Dedifferentiated amniotic fluid mesenchymal stem cell (primary cell): ENCODE measurements at regions not wholly inside any gene's neighbourhood (a gene's known extent, or its start where the extent isn't known, plus 50 kb on each side); places are given as distances from the start of the nearest gene placed in this dataset.
"Not testable (repeated sequence)": the region's sequence is repeated elsewhere in the genome, so short reads cannot be mapped to it uniquely, and the experiment has no call there.

Experiments
- DNase-seq: peaks from one replicate; pipeline ENCODE4 v3.0.0-alpha.2; 2016; ENCODE audit errors: extremely low spot score

DNA sequence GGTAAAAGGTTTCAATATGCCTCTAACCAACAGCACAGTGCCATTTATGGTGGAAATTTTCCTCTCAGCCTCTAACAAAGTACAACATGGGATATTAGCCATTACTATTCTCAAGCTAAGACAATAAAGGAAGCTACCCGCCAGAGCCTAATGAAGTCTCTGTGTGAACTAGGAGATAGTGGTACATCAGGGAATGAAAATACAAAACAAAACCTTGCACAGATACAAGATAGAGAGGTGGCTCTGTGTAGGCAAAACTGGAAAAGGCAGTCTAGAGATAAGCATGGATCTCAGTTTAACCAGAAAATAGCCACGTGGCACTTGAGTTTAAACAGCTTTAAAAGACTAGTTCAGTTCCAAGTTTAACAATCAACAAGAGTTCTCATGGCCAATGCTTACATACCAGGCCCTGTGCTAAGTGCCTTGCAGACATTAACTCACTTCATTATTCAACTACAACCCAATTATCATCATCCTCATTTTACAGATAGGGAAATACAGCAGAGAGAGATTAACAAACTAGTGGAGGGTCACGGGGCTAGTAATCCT, 279.3 kb downstream of the IGSF11 start:
- DNase-seq, result no peak

DNA sequence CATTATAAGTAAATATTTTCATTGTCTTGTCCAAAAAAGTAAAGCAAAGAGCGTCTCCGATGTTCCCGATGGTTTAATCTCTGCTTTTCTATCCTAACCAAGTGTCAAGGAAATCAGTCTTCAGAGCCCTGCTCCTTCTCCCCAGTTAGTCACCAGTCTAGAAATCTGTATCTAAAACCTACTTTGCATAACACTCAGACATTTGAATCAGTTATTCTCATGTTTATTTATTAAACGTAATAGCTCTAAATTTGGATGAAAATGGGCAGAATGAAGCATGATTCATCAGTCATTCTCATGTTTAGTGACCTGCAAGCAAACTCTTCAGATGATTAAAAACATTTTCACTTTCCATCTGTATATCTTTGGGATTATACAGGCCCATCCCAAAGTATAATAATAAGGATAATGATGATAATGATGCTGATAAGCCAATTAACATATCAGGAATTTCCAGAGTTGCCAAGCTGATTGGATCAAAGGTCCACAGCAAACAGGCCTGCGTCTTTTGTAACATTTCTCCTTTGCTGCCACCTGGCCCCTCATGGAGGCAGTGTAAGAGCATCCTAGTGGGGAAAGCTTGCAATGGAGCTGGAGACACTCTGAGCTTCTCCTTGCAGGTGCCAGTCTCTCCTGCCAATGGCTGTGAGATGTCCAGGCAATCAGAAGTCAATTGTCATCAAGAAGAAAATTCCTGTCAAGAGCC, 273.9 kb downstream of the IGSF11 start:
- DNase-seq, result no peak

DNA sequence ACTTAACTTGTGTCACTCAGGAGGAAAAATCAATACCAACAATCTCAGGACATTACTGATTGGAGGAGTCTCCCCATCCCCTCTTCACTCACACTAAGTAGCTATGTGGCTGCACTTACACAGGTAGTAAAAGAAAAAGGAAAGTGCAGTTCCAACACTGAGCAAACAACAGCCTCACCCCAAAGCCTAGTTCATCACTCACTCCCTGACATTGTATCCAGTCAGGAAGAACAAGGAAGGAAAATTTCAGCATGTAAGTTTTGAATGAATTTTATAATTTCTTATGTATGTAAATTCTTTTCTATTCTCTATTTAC, 273.4 kb downstream of the IGSF11 start:
- no peak for DNase-seq

DNA sequence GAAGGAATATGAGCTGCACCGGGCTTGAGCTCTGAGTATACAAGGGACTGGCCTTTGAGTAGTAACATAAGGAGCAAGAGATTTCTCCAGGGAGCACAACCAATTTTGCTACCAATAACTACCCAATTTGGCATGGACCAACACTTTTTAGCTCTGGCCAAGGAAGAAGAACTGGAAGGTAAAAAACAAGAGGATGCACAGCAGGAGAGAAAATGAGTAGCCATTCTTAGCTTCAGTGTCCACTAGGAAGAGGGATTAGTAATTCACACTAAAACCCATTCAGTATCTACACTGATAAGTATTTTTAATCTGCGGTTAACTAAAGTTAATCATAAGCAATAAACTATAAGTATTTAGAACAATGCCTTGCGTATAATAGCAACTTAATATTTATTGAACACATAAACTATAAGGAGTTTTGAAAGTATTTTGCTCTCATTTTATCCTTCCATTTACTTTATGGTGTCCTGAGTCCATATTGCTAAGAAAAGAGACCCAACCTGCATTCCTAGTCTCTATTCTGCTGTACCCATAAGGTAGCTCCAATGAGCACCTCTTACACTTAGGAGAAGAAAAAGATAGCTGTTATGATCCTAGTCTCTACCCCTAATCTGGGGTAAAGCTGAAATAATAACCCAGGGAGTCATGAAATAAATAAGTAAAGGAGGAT, 268.9 kb downstream of the IGSF11 start:
- no peak for DNase-seq

DNA sequence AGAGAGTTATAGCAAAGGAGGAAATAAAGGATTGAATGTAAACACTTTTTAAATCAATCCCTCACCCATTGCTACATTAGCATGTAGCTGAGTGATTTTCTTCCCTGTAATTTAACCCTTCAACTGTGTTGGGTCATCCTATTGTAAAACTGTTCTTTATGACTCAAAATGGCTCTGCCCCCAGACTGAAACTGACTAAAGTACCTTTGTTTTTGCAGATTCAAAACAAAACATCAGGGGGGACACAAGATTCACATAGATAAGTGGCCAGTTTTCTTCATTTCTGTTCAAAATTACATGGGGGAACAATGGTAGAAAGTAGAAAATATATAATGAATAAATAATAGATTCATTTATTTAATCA, 268.4 kb downstream of the IGSF11 start:
- no peak for DNase-seq

DNA sequence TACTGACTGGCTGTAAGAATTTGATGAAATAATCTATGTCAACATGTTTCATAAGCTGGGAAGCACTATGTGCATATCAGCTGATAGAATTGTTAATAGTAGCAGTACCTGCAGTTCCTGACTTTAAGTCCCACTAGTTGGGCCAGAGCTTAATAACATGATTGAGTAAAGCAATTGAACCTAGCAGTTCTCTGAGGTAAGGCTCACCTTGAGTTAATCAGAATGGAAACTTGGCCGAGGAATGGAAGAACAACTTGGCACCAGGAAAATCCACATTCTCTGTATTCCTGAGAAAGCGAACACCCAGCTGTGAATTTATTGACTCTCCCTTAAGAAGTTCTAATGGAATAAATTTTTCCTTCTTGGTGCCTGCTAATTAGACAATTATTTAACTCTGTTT, 262.6 kb downstream of the IGSF11 start:
- DNase-seq, result no peak

DNA sequence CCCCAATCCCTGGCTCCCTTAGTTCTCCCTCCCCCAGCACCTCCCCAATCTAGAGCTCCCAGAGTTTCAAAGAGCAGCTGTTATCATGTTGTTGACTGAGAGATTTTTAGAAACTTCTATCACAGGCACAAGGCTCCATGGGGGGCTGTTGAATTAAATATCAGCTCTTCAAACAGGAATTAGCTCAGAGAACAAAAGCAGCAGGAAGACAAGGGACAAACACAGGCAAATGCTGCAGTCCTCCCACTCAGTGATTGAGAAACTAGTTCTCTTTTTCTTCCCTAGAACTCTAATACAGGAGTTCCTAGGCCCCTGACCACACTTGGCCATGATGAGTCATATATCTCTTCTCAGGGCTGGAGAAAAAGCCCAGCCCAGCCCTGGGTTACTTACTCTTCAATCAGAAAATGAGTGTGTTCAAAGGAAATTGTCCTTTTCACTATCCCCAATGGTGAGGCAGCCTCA, 262.1 kb downstream of the IGSF11 start:
- DNase-seq, result no peak

DNA sequence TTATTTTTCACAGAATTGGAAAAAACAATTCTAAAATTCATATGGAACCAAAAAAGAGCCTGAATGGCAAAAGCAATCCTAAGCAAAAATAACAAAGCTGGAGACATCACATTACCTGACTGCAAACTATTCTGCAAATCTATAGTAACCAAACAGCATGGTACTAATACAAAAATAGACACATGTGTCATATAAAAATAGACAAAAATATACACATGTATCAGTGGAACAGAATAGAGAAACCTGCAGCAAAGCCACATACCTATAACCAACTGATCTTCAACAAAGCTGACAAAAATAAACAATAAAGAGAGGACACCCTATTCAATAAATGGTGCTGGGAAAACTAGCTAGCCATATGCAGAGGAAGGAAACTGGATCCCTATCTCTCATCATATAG, 259.6 kb downstream of the IGSF11 start:
- DNase-seq, result no peak

DNA sequence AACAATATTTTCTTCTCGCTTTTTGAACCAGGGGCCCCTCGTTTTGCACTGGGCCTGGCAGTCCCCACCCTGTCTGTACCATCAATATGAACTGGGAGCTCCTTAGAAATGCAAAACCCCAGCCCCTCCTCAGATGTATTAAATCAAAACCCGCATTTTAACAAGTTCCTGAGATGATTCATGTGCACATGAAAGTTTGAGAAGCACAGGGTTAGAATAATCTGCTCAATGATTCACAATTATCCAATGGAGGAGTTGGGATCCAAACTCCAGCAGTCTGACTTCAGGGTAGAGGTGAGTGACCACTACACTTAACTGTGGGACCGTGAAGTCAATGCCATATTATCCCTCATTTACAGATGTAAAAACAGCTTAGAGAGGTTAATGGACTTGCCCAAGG, 256.4 kb downstream of the IGSF11 start:
- no peak for DNase-seq

DNA sequence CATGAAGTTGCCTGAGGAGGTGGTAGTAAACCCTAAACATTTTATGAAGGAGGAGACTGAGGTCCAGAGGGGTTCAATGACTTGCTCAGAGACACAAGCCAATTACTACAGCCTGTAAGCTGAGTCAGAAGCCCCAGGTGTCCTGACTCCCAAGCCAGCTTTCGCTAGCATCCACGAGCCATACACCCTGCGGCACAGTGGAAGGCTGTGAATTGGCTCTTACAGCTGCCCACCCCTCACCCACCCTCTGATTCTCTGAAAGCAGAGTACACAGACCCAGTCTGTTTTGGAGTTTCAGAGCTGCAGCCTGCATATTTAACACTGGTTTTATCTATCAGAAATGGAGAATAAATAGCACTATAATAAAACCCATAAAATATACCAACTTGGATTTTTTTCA, 253.4 kb downstream of the IGSF11 start:
- no peak for DNase-seq

DNA sequence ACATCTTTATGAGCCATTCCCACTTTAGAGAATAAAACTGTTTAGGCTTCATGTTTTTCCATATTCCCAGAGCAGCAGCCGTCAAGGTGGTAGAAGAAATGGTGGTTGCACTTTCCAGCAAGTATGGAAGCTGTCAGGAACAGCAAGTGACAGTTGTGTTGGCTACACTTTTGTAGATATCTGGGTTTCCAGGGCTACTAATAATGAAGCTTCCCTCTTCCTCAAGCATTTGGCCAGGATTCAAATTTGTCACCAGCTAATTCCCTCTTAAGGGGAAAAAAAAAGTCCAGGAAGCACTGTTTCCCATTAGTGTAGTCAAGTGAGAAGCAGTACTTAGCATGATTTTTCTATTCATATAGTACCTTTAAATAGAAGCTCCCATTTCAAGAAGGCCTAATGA, 252.8 kb downstream of the IGSF11 start:
- no peak for DNase-seq

DNA sequence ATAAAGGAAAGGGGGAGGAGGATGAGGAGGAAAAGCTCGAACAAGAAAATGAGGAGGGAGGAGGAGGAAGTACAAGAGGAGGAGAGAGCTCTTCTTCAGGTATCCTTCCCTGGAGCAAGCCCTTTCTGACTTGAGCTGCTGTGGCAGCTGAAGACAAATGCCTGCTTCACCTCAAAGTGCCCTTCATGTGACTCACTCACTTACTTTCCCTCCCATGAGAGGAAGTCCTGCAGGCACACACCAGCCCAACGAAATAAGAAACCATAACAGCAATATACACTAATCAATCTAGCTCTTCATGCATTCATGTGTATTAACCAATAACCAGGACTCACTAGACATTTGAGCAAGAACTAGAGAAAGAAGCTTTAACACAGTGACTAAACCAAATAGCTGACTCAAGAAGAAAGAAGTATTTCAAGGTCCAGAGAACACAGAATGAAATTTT, 251.9 kb downstream of the IGSF11 start:
- DNase-seq, result no peak

DNA sequence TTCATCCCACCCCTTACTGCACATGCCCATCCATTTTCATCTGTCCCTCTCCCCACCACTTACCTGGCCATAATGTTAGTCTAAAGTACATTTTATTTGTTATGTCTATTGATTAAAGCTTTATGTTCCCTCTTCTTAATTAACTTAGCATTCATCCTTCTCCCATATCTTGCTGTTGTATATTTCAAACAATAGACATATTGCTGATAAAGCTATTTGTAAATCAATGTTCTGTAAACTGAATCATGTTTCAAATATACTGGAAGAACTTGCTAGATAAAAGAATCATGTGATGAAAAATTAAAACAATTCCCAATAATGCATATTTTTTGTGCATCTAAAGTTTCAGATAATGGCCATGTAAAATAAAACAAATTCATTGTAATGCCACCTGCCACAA, 249.2 kb downstream of the IGSF11 start:
- DNase-seq, result no peak

DNA sequence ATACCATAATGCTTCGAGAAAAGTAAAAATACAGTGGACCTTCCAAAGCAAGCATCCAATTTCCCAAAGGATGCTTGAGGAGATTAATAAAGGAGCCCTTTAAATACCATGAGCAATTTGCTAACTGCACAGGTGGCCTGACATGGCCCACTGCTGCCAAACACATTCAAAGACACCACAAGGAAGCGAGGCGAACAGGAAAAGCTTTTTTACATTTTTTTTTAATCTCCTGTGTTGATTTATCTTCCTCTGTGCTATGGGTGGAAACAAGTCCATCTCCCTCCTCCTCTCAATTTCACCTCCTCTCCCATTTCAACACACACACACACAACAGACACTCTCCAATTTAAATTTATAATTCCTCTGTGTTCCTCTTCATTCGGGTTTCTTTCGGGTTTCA, 243.4 kb downstream of the IGSF11 start:
- DNase-seq, result no peak

DNA sequence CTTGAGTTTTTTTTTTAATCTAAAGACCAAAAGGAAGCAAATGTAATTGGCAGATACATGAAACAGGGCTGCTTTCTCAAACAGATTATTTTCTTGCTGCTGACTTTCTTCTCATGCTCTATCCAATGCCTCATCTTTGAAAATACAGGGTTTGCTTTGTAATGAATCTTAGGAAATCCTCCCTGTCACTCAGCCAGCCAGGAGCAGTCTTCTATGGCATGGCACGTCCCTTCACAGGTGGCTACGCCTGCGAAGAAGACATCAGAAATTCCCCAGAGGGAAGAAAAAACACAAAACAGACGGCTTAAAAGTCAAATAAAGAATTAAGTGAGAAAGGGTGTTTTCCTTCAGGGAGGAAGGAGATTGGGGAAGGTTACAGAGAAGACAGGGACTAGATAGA, 242.5 kb downstream of the IGSF11 start:
- DNase-seq, result no peak

DNA sequence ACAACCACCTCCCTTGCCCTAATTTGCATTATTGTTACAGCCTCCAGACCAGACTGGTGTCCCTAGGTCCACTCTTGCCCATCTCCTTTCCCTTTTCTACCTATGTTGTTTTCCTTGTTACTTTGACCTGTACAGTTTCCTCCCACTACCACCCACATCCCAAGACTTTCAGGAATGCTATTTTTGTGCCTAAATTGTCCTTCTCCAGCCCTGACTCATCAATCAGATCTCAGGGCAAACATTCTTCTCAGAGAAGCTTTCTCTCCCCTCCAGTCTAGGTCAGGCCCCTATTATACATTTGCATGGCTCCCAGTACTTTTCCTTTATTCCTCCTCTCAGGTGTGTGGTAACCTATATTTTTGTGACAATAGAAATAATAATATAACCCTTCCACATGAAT, 241.5 kb downstream of the IGSF11 start:
- DNase-seq, result no peak

DNA sequence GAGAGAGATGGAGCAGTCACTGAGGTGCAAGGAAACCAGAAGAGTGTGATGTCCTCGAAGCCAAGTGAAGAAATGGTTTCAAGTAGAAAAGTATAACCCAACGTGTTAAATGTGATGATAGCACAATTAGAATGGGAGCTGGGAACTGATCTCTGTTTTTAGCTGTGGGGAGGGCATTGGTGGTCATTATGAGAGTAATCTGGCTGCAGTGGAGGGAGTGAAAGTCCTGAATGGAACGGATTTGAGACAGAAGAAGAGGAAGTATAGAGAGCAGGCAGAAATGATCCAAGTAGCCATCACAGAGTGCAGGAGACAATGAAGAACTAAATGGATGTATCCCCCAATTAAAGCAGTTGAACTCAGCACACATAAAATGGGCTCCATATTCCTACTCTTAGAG, 235.3 kb downstream of the IGSF11 start:
- no peak for DNase-seq

DNA sequence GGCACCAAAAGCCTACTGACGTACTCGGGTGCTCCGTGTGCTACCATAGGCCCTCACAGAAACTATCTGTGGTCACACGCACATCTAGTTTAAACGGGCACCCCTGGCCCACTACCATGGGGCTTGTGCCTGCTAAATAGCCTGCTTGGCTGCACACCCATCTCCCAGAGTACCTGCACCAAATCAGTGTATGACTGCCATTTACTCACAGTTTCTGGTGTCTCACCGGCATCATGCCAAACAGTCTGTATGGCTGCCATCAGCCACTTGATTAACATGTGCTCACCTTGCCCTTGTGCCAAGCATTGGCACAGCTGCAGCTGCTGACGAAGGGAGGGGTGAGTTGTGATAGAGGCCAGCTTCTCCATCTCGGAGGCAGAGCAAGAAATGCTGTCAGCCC, 232.7 kb downstream of the IGSF11 start:
- no peak for DNase-seq

DNA sequence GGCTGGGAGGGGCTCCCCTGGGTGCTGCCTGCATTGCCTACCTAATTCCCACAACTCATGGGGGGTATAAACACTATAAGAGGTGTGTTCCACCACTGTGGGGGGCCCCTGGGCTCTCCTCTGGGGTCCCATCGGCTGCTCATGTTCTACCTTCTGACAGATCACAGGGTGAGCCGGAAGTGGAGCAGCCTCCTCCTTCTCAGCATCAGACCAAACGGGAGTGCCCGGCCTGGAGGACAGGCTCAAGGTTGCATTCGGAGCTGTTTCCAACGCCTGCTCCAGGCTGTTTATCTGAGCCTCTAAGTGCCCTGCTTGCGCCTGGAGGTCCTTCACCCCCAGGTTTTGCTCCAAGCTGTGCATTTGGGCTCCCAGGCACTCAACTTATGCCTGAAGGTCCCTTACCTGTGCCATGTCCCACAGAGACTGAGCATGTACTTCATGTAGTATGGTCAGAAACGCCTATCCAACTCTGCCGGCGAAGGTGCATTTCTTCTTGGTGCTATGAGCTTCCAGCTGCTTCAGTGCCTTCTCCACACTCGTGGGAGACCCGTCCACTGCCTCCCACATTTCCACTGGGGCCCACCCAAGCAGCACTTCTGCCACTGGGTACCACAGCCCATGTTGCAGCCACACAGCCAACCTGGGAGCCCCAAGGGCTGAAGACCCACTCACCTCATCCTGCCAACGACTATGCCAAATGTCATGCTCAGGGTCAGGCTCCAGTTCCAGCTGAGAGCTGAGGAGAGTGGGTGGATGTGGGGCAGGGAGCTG, 232.1 kb downstream of the IGSF11 start:
- no peak for DNase-seq

DNA sequence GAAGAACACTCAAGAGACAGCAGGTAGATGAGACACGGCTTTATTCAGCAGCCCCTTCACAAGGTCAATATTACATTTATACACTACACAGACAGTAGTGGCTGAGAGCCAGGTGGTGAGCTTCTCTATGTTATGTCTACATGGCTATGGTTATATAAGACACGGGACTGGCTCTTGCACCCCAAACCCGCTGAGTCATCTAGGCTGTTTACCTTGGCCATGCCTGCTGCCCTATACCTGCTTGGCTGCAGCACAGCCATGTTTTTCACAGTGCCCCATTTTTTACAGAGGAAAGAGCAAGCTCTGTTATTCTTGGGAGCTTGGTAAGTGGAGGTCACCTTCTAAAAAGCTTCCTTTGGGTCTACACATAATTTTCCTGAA, 231.6 kb downstream of the IGSF11 start:
- DNase-seq, result no peak

DNA sequence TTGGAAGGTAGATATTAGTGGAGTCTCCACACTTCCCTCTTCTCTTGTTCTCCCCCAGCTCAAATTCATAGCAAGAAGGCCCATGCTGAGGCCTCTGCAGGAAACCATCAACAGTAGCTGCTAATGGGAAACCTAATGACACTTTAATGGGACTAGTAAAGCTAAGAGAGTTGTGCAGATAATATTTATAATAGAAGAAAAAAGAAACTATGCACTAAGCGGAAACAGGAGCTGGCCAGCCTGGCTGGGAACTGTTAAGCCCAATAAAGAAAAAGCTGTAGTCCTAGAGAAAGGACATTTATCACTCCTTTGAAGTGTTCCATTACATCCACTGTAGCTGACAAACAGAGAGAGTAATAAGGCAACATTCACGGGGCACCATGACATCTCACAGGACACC, 229.6 kb downstream of the IGSF11 start:
- DNase-seq, result no peak

DNA sequence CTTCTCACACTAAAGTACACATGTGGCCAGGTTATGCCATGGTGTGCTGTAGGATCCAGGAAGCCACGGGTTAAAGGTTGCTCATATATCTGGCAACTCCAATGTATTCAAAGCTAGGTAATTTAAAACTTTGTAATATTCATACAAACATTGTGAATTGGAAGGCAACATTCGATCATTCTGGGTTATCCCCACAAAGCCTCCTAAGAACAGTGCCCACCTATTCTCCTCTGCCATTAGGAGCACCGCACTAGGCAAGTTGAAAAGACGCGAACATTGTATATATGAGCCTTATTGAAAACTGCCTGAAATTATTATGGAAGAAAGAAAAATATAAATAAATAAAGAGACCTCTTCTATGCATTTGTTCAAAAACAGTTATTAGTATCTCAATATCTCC, 228.2 kb downstream of the IGSF11 start:
- DNase-seq, result no peak

DNA sequence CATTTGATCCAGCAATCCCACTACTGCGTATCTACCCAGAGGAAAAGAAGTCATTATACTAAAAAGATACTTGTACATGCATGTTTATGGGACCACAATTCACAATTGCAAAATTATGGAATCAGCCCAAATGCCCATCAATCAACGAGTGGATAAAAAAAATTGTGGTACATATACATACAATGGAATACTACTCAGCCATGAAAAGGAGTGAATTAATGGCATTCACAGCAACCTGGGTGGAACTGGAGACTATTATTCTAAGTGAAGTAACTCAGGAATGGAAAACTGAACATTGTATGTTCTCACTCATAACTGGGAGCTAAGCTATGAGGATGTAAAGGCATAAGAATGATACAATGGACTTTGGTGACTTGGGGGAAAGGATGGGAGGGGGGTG, 227.3 kb downstream of the IGSF11 start:
- DNase-seq, result not testable (repeated sequence)
